ENCODE measurements at regions not wholly inside any gene's neighbourhood (a gene's known extent, or its start where the extent isn't known, plus 50 kb on each side); places are given as distances from the start of the nearest gene placed in this dataset.

DNA sequence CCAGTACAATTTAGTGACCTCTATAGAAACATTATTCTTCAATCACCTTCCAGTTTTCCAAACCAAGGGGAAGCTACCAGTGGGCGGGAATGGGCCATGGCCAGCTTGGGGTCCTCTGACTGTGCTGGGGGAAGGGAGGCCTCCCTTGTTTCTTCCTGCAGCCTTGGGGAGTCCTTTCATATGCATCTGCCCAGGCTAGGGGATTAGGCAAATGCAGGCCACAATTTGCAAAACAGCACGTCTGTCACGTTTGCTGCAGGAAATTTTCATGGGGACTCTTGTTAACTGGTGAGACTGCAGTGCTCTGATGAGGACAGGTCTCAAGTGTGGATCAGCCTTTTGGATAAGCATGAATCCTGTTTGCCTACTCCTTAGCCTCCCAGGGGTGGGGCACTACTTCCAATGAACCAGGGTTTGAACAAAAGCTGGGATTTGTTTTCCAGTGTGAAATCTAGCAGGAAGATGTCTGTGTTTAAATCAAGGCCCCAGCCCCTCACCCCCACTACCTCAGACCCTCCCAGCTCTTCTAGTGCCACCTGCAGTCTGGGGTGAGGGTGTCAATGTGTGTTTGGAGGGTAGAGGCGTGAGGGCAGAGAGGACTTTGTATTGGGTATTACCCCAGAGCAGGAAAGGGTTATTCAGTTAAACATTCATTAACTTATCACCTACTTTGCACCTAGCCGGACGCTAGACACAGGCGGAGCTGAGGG, 219.9 kb downstream of the OPA1 start:
- FAIRE-seq (no peak), DNase-seq (ENCODE audit: low read depth, low spot score) (no peak)
- H2AFZ ChIP-seq (ENCODE audit: control insufficient read depth, low read length): no peak overlapping the region
- no peak overlapping the region for H3K4me2 ChIP-seq (ENCODE audit: control insufficient read depth, extremely low read depth, insufficient read depth, low read depth, low read length)
- no peaks in the 10 kb centered on the region for H4K20me1 ChIP-seq (ENCODE audit: control insufficient read depth, extremely low read depth, insufficient read depth, low read length)
- H3K79me2 ChIP-seq (ENCODE audit: control insufficient read depth, insufficient read depth, low read length): no peaks in the 10 kb centered on the region
- H3K4me3 ChIP-seq (ENCODE audit: control insufficient read depth in 2 of 3, extremely low read depth in 1 of 3, insufficient read depth in 2 of 3, low read depth in 1 of 3, low read length in 3 of 3): no peak overlapping the region
- H3K27ac ChIP-seq (ENCODE audit: control insufficient read depth, insufficient read depth, low read length): no peak overlapping the region
- no peaks in the 10 kb centered on the region for H3K9me1 ChIP-seq (ENCODE audit: control insufficient read depth, extremely low read depth, insufficient read depth, low read length)
- peaks cover 3% of the 10 kb centered on the region for H3K27me3 ChIP-seq (ENCODE audit: control insufficient read depth, extremely low read depth, insufficient read depth, low read length)
- no peak overlapping the region for H3K9ac ChIP-seq (ENCODE audit: control insufficient read depth, extremely low read depth, insufficient read depth, low read length)
- no peaks in the 10 kb centered on the region for H3K9me3 ChIP-seq (ENCODE audit: control insufficient read depth, low read depth, low read length)
- no peaks in the 10 kb centered on the region for H3K4me1 ChIP-seq (ENCODE audit: control insufficient read depth, extremely low read depth, insufficient read depth, low read length)
- H3K36me3 ChIP-seq (ENCODE audit: control insufficient read depth in 2 of 2, extremely low read depth in 1 of 2, insufficient read depth in 2 of 2, low read length in 2 of 2): no peaks in the 10 kb centered on the region
- dilution Hi-C loops (cut with MboI; ENCODE audit: extremely low pct_ligation_motif_present, low sequenced_read_pairs): no loop called here
- TF ChIP-seq, protein P1, sequence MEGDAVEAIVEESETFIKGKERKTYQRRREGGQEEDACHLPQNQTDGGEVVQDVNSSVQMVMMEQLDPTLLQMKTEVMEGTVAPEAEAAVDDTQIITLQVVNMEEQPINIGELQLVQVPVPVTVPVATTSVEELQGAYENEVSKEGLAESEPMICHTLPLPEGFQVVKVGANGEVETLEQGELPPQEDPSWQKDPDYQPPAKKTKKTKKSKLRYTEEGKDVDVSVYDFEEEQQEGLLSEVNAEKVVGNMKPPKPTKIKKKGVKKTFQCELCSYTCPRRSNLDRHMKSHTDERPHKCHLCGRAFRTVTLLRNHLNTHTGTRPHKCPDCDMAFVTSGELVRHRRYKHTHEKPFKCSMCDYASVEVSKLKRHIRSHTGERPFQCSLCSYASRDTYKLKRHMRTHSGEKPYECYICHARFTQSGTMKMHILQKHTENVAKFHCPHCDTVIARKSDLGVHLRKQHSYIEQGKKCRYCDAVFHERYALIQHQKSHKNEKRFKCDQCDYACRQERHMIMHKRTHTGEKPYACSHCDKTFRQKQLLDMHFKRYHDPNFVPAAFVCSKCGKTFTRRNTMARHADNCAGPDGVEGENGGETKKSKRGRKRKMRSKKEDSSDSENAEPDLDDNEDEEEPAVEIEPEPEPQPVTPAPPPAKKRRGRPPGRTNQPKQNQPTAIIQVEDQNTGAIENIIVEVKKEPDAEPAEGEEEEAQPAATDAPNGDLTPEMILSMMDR (optimal IDR thresholded peaks at IDR 0.05 in 1 of 3, IDR thresholded peaks at IDR 0.05 in 1 of 3, conservative IDR thresholded peaks at IDR 0.05 in 1 of 3; ENCODE audit: extremely low read depth in 1 of 3, insufficient read depth in 2 of 3, low read length in 3 of 3): no peak
- TF ChIP-seq EZH2 (IDR thresholded peaks at IDR 0.05; ENCODE audit: low read length): no peak

DNA sequence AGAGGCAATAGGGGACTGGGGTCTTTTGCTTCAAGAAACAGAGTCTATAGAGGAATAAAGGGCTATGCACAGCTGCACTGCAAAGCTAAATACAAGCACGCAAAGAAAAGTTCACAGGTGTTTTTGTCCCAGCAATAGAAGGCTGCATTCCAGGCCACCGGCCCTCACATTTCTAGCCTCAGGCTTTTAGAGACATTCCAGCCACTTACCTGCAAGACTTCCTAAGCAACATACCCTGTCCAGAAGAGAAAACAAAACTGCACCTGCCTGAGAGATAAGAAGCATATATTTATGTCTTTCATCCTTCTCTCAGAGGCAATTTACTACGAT, 220.5 kb downstream of the OPA1 start:
- Histone ChIP-seq H3K36me3 (ENCODE audit: control insufficient read depth in 2 of 2, extremely low read depth in 1 of 2, insufficient read depth in 2 of 2, low read length in 2 of 2) (no peaks in the 10 kb centered on the region), H3K79me2 (ENCODE audit: control insufficient read depth, insufficient read depth, low read length) (no peaks in the 10 kb centered on the region), H3K9me3 (ENCODE audit: control insufficient read depth, low read depth, low read length) (no peaks in the 10 kb centered on the region), H3K4me1 (ENCODE audit: control insufficient read depth, extremely low read depth, insufficient read depth, low read length) (no peaks in the 10 kb centered on the region), H3K9ac (ENCODE audit: control insufficient read depth, extremely low read depth, insufficient read depth, low read length) (no peak overlapping the region), H3K4me3 (ENCODE audit: control insufficient read depth in 2 of 3, extremely low read depth in 1 of 3, insufficient read depth in 2 of 3, low read depth in 1 of 3, low read length in 3 of 3) (no peak overlapping the region), H4K20me1 (ENCODE audit: control insufficient read depth, extremely low read depth, insufficient read depth, low read length) (no peaks in the 10 kb centered on the region), H3K4me2 (ENCODE audit: control insufficient read depth, extremely low read depth, insufficient read depth, low read depth, low read length) (no peak overlapping the region), H3K9me1 (ENCODE audit: control insufficient read depth, extremely low read depth, insufficient read depth, low read length) (no peaks in the 10 kb centered on the region), H2AFZ (ENCODE audit: control insufficient read depth, low read length) (no peak overlapping the region), H3K27ac (ENCODE audit: control insufficient read depth, insufficient read depth, low read length) (no peak overlapping the region), H3K27me3 (ENCODE audit: control insufficient read depth, extremely low read depth, insufficient read depth, low read length) (peaks cover 3% of the 10 kb centered on the region)
- no peak for TF ChIP-seq EZH2 (IDR thresholded peaks at IDR 0.05; ENCODE audit: low read length)
- TF ChIP-seq, protein P1 (optimal IDR thresholded peaks at IDR 0.05 in 1 of 3, IDR thresholded peaks at IDR 0.05 in 1 of 3, conservative IDR thresholded peaks at IDR 0.05 in 1 of 3; ENCODE audit: extremely low read depth in 1 of 3, insufficient read depth in 2 of 3, low read length in 3 of 3): no peak
- dilution Hi-C loops (cut with MboI; ENCODE audit: extremely low pct_ligation_motif_present, low sequenced_read_pairs): no loop called here
- FAIRE-seq: no peak
- no peak for DNase-seq (ENCODE audit: low read depth, low spot score)

All from keratinocyte (primary cell).